ENCODE measurements at regions not wholly inside any gene's neighbourhood (a gene's known extent, or its start where the extent isn't known, plus 50 kb on each side); places are given as distances from the start of the nearest gene placed in this dataset.
"Not testable (repeated sequence)": the region's sequence is repeated elsewhere in the genome, so short reads cannot be mapped to it uniquely, and the experiment has no call there.

- CTCF ChIA-PET = interaction anchor here (1.5 kb wide), 1 partner anchor 53 kb away, joined by 4 read pairs; no protein-coding TSS in a partner anchor
- TF ChIP-seq ZNF384 (IDR thresholded peaks at IDR 0.05) (no peak), NFRKB (IDR thresholded peaks at IDR 0.05) (no peak), HDGF (IDR thresholded peaks at IDR 0.05; ENCODE audit: borderline replicate concordance) (no peak), FOXM1 (IDR thresholded peaks at IDR 0.05; ENCODE audit: borderline replicate concordance) (no peak), SP1 (IDR thresholded peaks at IDR 0.05) (no peak), TARDBP (IDR thresholded peaks at IDR 0.05) (no peak), BHLHE40 (IDR thresholded peaks at IDR 0.05; ENCODE audit: borderline replicate concordance) (no peak), FOXK2 (IDR thresholded peaks at IDR 0.05) (no peak), L3MBTL2 (conservative IDR thresholded peaks at IDR 0.05) (no peak), FOXA1 (IDR thresholded peaks at IDR 0.05) (no peak), ELF4 (IDR thresholded peaks at IDR 0.05) (no peak), PKNOX1 (IDR thresholded peaks at IDR 0.05) (no peak), CTBP1 (IDR thresholded peaks at IDR 0.05; ENCODE audit: borderline replicate concordance) (no peak), LEF1 (IDR thresholded peaks at IDR 0.05; ENCODE audit: borderline replicate concordance) (no peak), SUZ12 (IDR thresholded peaks at IDR 0.05) (no peak), ARNT (IDR thresholded peaks at IDR 0.05) (no peak)
- DNase-seq (ENCODE audit: extremely low spot score) = no peak
- POLR2A ChIA-PET = no interaction called here
Observed at GRCh38 chr6:44021589-44022295, 105.5 kb downstream of the MRPL14 start.

- no peak for TF ChIP-seq SUZ12 (IDR thresholded peaks at IDR 0.05)
- TF ChIP-seq CTBP1 (IDR thresholded peaks at IDR 0.05; ENCODE audit: borderline replicate concordance) = no peak
- TF ChIP-seq LEF1 (IDR thresholded peaks at IDR 0.05; ENCODE audit: borderline replicate concordance) = no peak
- TF ChIP-seq ZNF384 (IDR thresholded peaks at IDR 0.05) = no peak
- no peak for TF ChIP-seq FOXM1 (IDR thresholded peaks at IDR 0.05; ENCODE audit: borderline replicate concordance)
- TF ChIP-seq FOXK2 (IDR thresholded peaks at IDR 0.05) = no peak
- no peak for TF ChIP-seq SP1 (IDR thresholded peaks at IDR 0.05)
- TF ChIP-seq BHLHE40 (IDR thresholded peaks at IDR 0.05; ENCODE audit: borderline replicate concordance) = no peak
- no peak for TF ChIP-seq ARNT (IDR thresholded peaks at IDR 0.05)
- ChIA-PET POLR2A (no interaction called here), CTCF (interaction anchor here (1.5 kb wide), 1 partner anchor 10 kb away, joined by 5 read pairs; no protein-coding TSS in a partner anchor)
- DNase-seq (ENCODE audit: extremely low spot score) = no peak
Observed at GRCh38 chr6:44020664-44021425, 106.4 kb downstream of the MRPL14 start.

- TF ChIP-seq CTBP1 (IDR thresholded peaks at IDR 0.05; ENCODE audit: borderline replicate concordance) (no peak), FOXM1 (IDR thresholded peaks at IDR 0.05; ENCODE audit: borderline replicate concordance) (no peak), FOXK2 (IDR thresholded peaks at IDR 0.05) (no peak), ELF4 (IDR thresholded peaks at IDR 0.05) (no peak), SP1 (IDR thresholded peaks at IDR 0.05) (no peak), L3MBTL2 (conservative IDR thresholded peaks at IDR 0.05) (no peak), BHLHE40 (IDR thresholded peaks at IDR 0.05; ENCODE audit: borderline replicate concordance) (no peak), TARDBP (IDR thresholded peaks at IDR 0.05) (no peak), NFRKB (IDR thresholded peaks at IDR 0.05) (no peak), LEF1 (IDR thresholded peaks at IDR 0.05; ENCODE audit: borderline replicate concordance) (no peak), SUZ12 (IDR thresholded peaks at IDR 0.05) (no peak), HDGF (IDR thresholded peaks at IDR 0.05; ENCODE audit: borderline replicate concordance) (no peak), ZNF384 (IDR thresholded peaks at IDR 0.05) (no peak), ARNT (IDR thresholded peaks at IDR 0.05) (no peak)
- POLR2A ChIA-PET = no interaction called here
- CTCF ChIA-PET = interaction anchor here (1.5 kb wide), 1 partner anchor 9 kb away, joined by 5 read pairs; no protein-coding TSS in a partner anchor
- DNase-seq (ENCODE audit: extremely low spot score) = no peak
Observed at GRCh38 chr6:44020148-44020547, 107.1 kb downstream of the MRPL14 start.

- CTCF ChIA-PET; POLR2A ChIA-PET; DNase-seq (ENCODE audit: extremely low spot score): not testable (repeated sequence)
Observed at GRCh38 chr6:44017307-44017706, 109.9 kb downstream of the MRPL14 start.

- no peak for TF ChIP-seq ZNF384 (IDR thresholded peaks at IDR 0.05)
- ChIA-PET CTCF (interaction anchor here (1.3 kb wide), 1 partner anchor 9 kb away, joined by 5 read pairs; no protein-coding TSS in a partner anchor), POLR2A (no interaction called here)
- DNase-seq (ENCODE audit: extremely low spot score) = no peak
Observed at GRCh38 chr6:44016131-44016870, 111.0 kb downstream of the MRPL14 start.

GRCh38 chr6:44012078-44012493 is 115.2 kb downstream of the MRPL14 start:
- DNase-seq (ENCODE audit: extremely low spot score) = no peak
- POLR2A ChIA-PET = no interaction called here

More at GRCh38 chr6:44012078-44012493, 115.2 kb downstream of the MRPL14 start:
- no peak for TF ChIP-seq ELF4 (IDR thresholded peaks at IDR 0.05)
- no peak for TF ChIP-seq NFRKB (IDR thresholded peaks at IDR 0.05)
- TF ChIP-seq LEF1 (IDR thresholded peaks at IDR 0.05; ENCODE audit: borderline replicate concordance) = no peak
- TF ChIP-seq L3MBTL2 (conservative IDR thresholded peaks at IDR 0.05) = no peak
- TF ChIP-seq BHLHE40 (IDR thresholded peaks at IDR 0.05; ENCODE audit: borderline replicate concordance) = no peak
- CTCF ChIA-PET = interaction anchor here (0.6 to 1.6 kb wide), 3 partner anchors 11 to 97 kb away, joined by 3 to 6 read pairs (median 4); no protein-coding TSS in a partner anchor
